ENCODE measurements at regions not wholly inside any gene's neighbourhood (a gene's known extent, or its start where the extent isn't known, plus 50 kb on each side); places are given as distances from the start of the nearest gene placed in this dataset.

DNA sequence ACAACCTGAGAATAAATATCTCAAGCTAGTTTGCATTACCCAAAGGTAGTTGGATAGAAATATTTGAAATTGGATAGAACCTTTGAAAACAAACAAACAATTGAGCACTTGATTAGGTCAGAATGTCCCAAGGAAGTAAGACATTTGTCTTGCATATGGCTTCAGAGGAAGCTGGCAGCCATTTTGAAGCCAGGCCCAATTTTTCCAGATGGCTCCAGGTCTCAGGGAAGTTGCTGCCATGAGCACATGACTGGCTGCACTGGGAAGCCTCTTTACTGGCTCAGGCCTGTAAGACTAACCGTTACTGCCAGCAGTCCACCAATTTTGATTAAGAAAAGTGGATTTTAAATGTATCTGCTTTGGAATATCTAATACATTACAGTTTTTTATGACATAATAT is 448.9 kb upstream of the DPH6 start:
- in situ Hi-C loops (cut with HindIII; ENCODE audit: low pct_unique_long_range_greater_than_20kb, low sequenced_read_pairs), result no loop called here
- no peak for ATAC-seq

DNA sequence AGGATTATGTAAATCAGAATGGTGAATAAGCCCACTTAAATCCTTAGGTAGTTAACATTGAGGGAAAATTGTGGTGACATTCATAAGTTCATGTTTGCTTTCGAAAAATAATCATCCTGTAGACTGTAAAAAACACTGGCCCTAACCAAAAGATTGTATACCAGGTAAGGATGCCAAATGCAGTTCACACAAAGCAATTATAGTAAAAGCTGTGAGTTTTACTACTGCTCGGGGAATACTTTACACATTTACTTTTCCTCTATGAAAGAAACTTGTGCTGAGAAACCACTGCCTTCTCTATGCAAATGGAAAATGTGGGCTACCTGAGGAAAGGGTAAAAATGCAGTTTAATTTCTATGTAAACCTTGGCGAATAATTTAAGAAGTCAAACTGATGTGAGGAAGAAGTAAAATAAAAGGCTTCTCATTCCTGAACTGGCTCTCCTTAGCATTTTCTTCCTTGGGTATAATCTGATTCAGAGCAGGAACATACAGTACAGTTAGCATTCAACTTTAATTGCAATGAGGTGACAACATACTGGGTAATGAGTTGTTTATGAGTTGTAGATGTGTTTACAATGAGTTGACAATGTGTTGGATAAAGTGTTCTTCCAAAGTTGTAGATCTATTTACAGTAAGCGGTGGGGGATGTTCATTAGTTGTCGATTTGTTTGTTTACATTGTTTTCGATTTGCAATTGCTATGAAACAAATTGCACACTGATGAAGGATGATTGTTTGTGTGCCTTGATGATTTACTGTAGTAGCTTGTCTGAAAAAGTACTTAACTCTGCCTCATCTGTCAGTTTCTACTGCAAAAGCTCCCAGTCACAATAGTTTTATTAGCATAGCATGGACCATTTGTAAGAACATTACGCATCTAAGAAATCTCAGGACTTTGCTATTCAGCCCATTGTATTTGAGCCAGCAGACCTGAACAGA is 453.0 kb upstream of the DPH6 start:
- Histone ChIP-seq H3K4me3 (ENCODE audit: low read depth in 2 of 2, low read length in 2 of 2) (no peak overlapping the region), H3K27me3 (ENCODE audit: control insufficient read depth, insufficient read depth, low read length) (no peaks in the 10 kb centered on the region), H3K4me1 (ENCODE audit: control insufficient read depth, insufficient read depth, low read length) (no peaks in the 10 kb centered on the region), H3K36me3 (ENCODE audit: control insufficient read depth, insufficient read depth, low read length) (no peaks in the 10 kb centered on the region), H3K9me3 (ENCODE audit: control insufficient read depth, insufficient read depth, low read depth, low read length) (no peaks in the 10 kb centered on the region), H3K27ac (ENCODE audit: low read length) (no peak overlapping the region)
- TF ChIP-seq, protein P1, sequence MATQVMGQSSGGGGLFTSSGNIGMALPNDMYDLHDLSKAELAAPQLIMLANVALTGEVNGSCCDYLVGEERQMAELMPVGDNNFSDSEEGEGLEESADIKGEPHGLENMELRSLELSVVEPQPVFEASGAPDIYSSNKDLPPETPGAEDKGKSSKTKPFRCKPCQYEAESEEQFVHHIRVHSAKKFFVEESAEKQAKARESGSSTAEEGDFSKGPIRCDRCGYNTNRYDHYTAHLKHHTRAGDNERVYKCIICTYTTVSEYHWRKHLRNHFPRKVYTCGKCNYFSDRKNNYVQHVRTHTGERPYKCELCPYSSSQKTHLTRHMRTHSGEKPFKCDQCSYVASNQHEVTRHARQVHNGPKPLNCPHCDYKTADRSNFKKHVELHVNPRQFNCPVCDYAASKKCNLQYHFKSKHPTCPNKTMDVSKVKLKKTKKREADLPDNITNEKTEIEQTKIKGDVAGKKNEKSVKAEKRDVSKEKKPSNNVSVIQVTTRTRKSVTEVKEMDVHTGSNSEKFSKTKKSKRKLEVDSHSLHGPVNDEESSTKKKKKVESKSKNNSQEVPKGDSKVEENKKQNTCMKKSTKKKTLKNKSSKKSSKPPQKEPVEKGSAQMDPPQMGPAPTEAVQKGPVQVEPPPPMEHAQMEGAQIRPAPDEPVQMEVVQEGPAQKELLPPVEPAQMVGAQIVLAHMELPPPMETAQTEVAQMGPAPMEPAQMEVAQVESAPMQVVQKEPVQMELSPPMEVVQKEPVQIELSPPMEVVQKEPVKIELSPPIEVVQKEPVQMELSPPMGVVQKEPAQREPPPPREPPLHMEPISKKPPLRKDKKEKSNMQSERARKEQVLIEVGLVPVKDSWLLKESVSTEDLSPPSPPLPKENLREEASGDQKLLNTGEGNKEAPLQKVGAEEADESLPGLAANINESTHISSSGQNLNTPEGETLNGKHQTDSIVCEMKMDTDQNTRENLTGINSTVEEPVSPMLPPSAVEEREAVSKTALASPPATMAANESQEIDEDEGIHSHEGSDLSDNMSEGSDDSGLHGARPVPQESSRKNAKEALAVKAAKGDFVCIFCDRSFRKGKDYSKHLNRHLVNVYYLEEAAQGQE (IDR thresholded peaks at IDR 0.05; ENCODE audit: insufficient read depth in 1 of 2, low read depth in 2 of 2, low read length in 1 of 2), result no peak
- TF ChIP-seq POLR2AphosphoS5 (IDR thresholded peaks at IDR 0.05; ENCODE audit: low read depth, low read length), result no peak
- no peak for TF ChIP-seq CTCF (IDR thresholded peaks at IDR 0.05)
- TF ChIP-seq SIN3A (IDR thresholded peaks at IDR 0.05; ENCODE audit: borderline replicate concordance, insufficient read depth, low read depth, low read length), result no peak
- TF ChIP-seq TCF7L2 (IDR thresholded peaks at IDR 0.05; ENCODE audit: low read depth, low read length), result no peak
- DNase-seq (ENCODE audit: low read depth, low spot score) (no peak), ATAC-seq (no peak)
- BruUV-seq (replicated peaks), result no TSS peak
- in situ Hi-C loops (cut with HindIII; ENCODE audit: low pct_unique_long_range_greater_than_20kb, low sequenced_read_pairs) (no loop called here), intact Hi-C loops (cut with micrococcal nuclease; ENCODE audit: unreplicated experiment) (no loop called here)
- CTCF ChIA-PET, result no interaction called here
- POLR2A ChIA-PET, result no interaction called here

More for the DNA sequence above, 448.9 kb upstream of the DPH6 start:
- H3K27me3 ChIP-seq (ENCODE audit: control insufficient read depth, insufficient read depth, low read length), result no peaks in the 10 kb centered on the region
- DNase-seq (ENCODE audit: low read depth, low spot score), result no peak
- H3K4me1 ChIP-seq (ENCODE audit: control insufficient read depth, insufficient read depth, low read length), result no peaks in the 10 kb centered on the region
- H3K4me3 ChIP-seq (ENCODE audit: low read depth in 2 of 2, low read length in 2 of 2), result no peak overlapping the region
- no peaks in the 10 kb centered on the region for H3K9me3 ChIP-seq (ENCODE audit: control insufficient read depth, insufficient read depth, low read depth, low read length)
- H3K36me3 ChIP-seq (ENCODE audit: control insufficient read depth, insufficient read depth, low read length), result no peaks in the 10 kb centered on the region
- BruUV-seq (replicated peaks), result no TSS peak
- no peak for TF ChIP-seq POLR2AphosphoS5 (IDR thresholded peaks at IDR 0.05; ENCODE audit: low read depth, low read length)
- TF ChIP-seq CTCF (IDR thresholded peaks at IDR 0.05), result no peak
- no peak for TF ChIP-seq SIN3A (IDR thresholded peaks at IDR 0.05; ENCODE audit: borderline replicate concordance, insufficient read depth, low read depth, low read length)
- TF ChIP-seq, protein P1 (IDR thresholded peaks at IDR 0.05; ENCODE audit: insufficient read depth in 1 of 2, low read depth in 2 of 2, low read length in 1 of 2), result no peak
- TF ChIP-seq TCF7L2 (IDR thresholded peaks at IDR 0.05; ENCODE audit: low read depth, low read length), result no peak
- CTCF ChIA-PET, result no interaction called here
- no peak overlapping the region for H3K27ac ChIP-seq (ENCODE audit: low read length)
- intact Hi-C loops (cut with micrococcal nuclease; ENCODE audit: unreplicated experiment), result no loop called here
- POLR2A ChIA-PET, result no interaction called here

All from Panc1 (cell line).